CD14-positive monocyte (primary cell): ENCODE measurements at regions not wholly inside any gene's neighbourhood (a gene's known extent, or its start where the extent isn't known, plus 50 kb on each side); places are given as distances from the start of the nearest gene placed in this dataset.
A peak's percentile ranks its signal among the peaks of the same experiment; 100 is the strongest.

Source experiments
- DNase-seq, 3 donors: peaks; one replicate each; pipeline ENCODE4 v3.0.0-alpha.2; 2011 to 2022
- H2AFZ ChIP-seq: 2 replicates; pipeline ENCODE4 v1.6.0; 2012; ENCODE audit warnings: mild to moderate bottlenecking, low read depth, low read length, inconsistent platforms; ENCODE audit not compliant: insufficient read depth, poor library complexity, severe bottlenecking
- H3K27ac ChIP-seq, 2 donors: 1 replicate in 1 of 2; 2 replicates in 1 of 2; pipeline ENCODE4 v1.5.1; 2012 to 2013; ENCODE audit warnings: low read length in 2 of 2, control low read depth in 1 of 2, inconsistent platforms in 1 of 2, low read depth in 1 of 2, mild to moderate bottlenecking in 1 of 2
- H3K27me3 ChIP-seq, 2 donors: one replicate each; pipeline versions ENCODE4 v1.6.0 to v1.6.1; 2011 to 2013; ENCODE audit warnings: low read length in 2 of 2; ENCODE audit not compliant: control insufficient read depth in 2 of 2, insufficient read depth in 2 of 2
- H3K36me3 ChIP-seq, 2 donors: replicated peaks in 1 of 2; 1 replicate in 1 of 2; 2 replicates in 1 of 2; pipeline versions ENCODE4 v1.5.1 to v1.6.1; 2012 to 2013; ENCODE audit warnings: low read length in 2 of 2, control low read depth in 1 of 2, inconsistent platforms in 1 of 2, mild to moderate bottlenecking in 1 of 2; ENCODE audit not compliant: insufficient read depth in 2 of 2, control insufficient read depth in 1 of 2
- H3K4me1 ChIP-seq, 2 donors: 1 replicate in 1 of 2; 2 replicates in 1 of 2; pipeline versions ENCODE4 v1.5.1 to v1.6.1; 2012 to 2013; ENCODE audit warnings: low read length in 2 of 2, control low read depth in 1 of 2, inconsistent platforms in 1 of 2, mild to moderate bottlenecking in 1 of 2, moderate library complexity in 1 of 2; ENCODE audit not compliant: insufficient read depth in 2 of 2, control insufficient read depth in 1 of 2
- H3K4me2 ChIP-seq: replicated peaks from 2 replicates; pipeline ENCODE3; 2012; ENCODE audit warnings: low read length, moderate library complexity, mild to moderate bottlenecking; ENCODE audit not compliant: poor library complexity, severe bottlenecking; ENCODE audit errors: extremely low read depth
- H3K4me3 ChIP-seq, 3 experiments: fragments of 200-600 bp in 1 of 3; sonication (generic) in 1 of 3; replicated peaks in 1 of 3; 1 replicate in 2 of 3; 2 replicates in 1 of 3; pipeline ENCODE4 v1.5.1; 2011 to 2013; ENCODE audit warnings: low read length in 3 of 3, mild to moderate bottlenecking in 3 of 3, control low read depth in 2 of 3, low read depth in 2 of 3, inconsistent platforms in 1 of 3, moderate library complexity in 1 of 3
- H3K79me2 ChIP-seq: 2 replicates; pipeline ENCODE4 v1.6.0; 2012; ENCODE audit warnings: mild to moderate bottlenecking, control low read depth, inconsistent platforms, low read length, moderate library complexity; ENCODE audit not compliant: insufficient read depth
- H3K9ac ChIP-seq: 2 replicates; pipeline ENCODE4 v1.6.0; 2017; ENCODE audit warnings: low read length, mild to moderate bottlenecking; ENCODE audit not compliant: insufficient read depth, poor library complexity, severe bottlenecking
- H3K9me3 ChIP-seq, 2 donors: replicated peaks in 1 of 2; 1 replicate in 1 of 2; 2 replicates in 1 of 2; pipeline versions ENCODE4 v1.5.1 to v1.6.1; 2012 to 2013; ENCODE audit warnings: low read length in 2 of 2, control low read depth in 1 of 2; ENCODE audit not compliant: control insufficient read depth in 1 of 2, insufficient read depth in 1 of 2
- H4K20me1 ChIP-seq: 2 replicates; pipeline ENCODE4 v1.6.0; 2012; ENCODE audit warnings: mild to moderate bottlenecking, low read length, control low read depth, moderate library complexity; ENCODE audit not compliant: insufficient read depth
- H3K27ac Mint-ChIP-seq, 7 donors: one replicate each; pipeline ENCODE4 v1.8.0; 2020; ENCODE audit warnings: mild to moderate bottlenecking in 7 of 7, mixed read lengths in 7 of 7, moderate library complexity in 6 of 7, inconsistent platforms in 2 of 7
- H3K27me3 Mint-ChIP-seq, 3 donors: one replicate each; pipeline ENCODE4 v1.8.0; 2021 to 2022; ENCODE audit warnings: low read depth in 3 of 3, mild to moderate bottlenecking in 3 of 3, mixed read lengths in 3 of 3, moderate library complexity in 3 of 3, inconsistent platforms in 1 of 3
- H3K36me3 Mint-ChIP-seq, 2 donors: one replicate each; pipeline ENCODE4 v1.8.0; 2020; ENCODE audit warnings: mixed read lengths in 2 of 2, inconsistent platforms in 1 of 2, mild to moderate bottlenecking in 1 of 2
- H3K4me1 Mint-ChIP-seq: one replicate; pipeline ENCODE4 v1.8.0; 2020; ENCODE audit warnings: mild to moderate bottlenecking, mixed read lengths
- H3K4me3 Mint-ChIP-seq, 2 donors: one replicate each; pipeline ENCODE4 v1.8.0; 2020; ENCODE audit warnings: mild to moderate bottlenecking in 2 of 2, mixed read lengths in 2 of 2, moderate library complexity in 1 of 2
- H3K9me3 Mint-ChIP-seq, 7 donors: one replicate each; pipeline ENCODE4 v1.8.0; 2020 to 2022; ENCODE audit warnings: mixed read lengths in 7 of 7, mild to moderate bottlenecking in 6 of 7, moderate library complexity in 6 of 7, inconsistent platforms in 2 of 7
- CTCF ChIP-seq: fragments of 200-600 bp; IDR thresholded peaks from one replicate; pipeline ENCODE4 v1.8.0; 2022; ENCODE audit warnings: antibody characterized with exemption, mild to moderate bottlenecking
- WGBS: methylation state at CpG from one replicate; pipeline ENCODE4 v1.1.5; 2013; ENCODE audit warnings: missing lambda C conversion rate; ENCODE audit not compliant: insufficient coverage; 5-methylcytosine and 5-hydroxymethylcytosine counted together
- intact Hi-C, 2 donors: fragments of 100-400 bp; cut with micrococcal nuclease; formaldehyde crosslinking; loops; one replicate each; pipeline versions ENCODE4 v1.15.0 to v1.15.1; 2023

DNA sequence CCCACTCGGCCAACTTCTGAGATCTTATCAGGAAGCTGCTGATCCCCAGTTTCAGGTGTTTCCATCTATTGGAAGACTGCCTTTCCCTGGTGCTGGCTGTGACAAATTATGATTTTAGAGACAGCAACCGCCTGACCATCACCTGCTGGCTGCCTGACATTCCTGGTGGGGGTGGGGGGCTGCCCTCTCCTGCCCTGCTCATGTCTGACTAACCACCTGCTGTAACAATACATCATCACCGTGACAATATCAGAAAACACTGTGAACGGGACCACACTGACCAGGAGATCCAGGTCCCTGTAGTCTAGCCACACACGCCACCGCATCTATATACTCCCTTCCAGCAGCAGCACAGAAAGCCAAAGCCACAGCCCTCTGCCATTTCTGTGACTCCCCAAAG lies 537.5 kb downstream of the QKI start:
- Mint-ChIP-seq H3K4me1 (peaks cover 3% of the 10 kb centered on the region), H3K36me3 (no peaks in the 10 kb centered on the region), H3K9me3 (no peaks in the 10 kb centered on the region), H3K27me3 (peaks cover 27 to 61% (median 35%) of the 10 kb centered on the region in 3 donors), H3K27ac (no peak overlapping the region), H3K4me3 (peak overlapping the region in 1 of 2 donors; percentile 65)
- Histone ChIP-seq H3K9ac (no peak overlapping the region), H3K4me2 (no peak overlapping the region), H3K79me2 (no peaks in the 10 kb centered on the region), H2AFZ (no peak overlapping the region), H3K4me1 (no peaks in the 10 kb centered on the region), H3K9me3 (no peaks in the 10 kb centered on the region), H3K27me3 (peaks cover 22 to 41% of the 10 kb centered on the region in 2 donors), H3K4me3 (no peak overlapping the region), H3K36me3 (no peaks in the 10 kb centered on the region), H4K20me1 (no peaks in the 10 kb centered on the region), H3K27ac (no peak overlapping the region)
- WGBS, result 85% methylated on average over 5 of the region's 6 CpGs
- no peak for DNase-seq
- no peak for TF ChIP-seq CTCF
- intact Hi-C loops, result loop anchor here (10.0 kb wide), 3 partner anchors 297 to 777 kb away; no protein-coding TSS in a partner anchor

DNA sequence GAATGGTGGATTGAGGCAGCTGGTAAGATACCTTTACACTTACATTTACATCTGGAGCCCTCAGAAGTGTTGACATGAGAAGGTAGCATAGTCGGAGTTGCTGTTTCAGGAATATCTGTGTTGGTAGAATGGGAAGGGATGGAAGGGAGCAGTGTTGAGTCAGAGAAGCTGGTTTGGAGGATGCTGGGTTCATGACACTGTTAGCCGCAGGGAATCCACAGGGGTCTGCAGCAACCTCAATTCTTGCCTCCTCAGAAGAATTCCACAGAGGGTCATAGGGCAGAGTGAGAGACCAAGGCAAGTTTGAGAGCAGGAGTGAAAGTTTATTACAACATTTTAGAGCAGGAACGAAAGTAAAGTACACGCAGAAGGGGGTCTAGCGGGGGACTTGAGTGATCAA lies 536.8 kb downstream of the QKI start:
- Histone ChIP-seq H4K20me1 (no peaks in the 10 kb centered on the region), H3K27me3 (peaks cover 22 to 41% of the 10 kb centered on the region in 2 donors), H3K27ac (no peak overlapping the region), H3K79me2 (no peaks in the 10 kb centered on the region), H3K9ac (no peak overlapping the region), H3K4me1 (no peaks in the 10 kb centered on the region), H3K9me3 (no peaks in the 10 kb centered on the region), H3K36me3 (no peaks in the 10 kb centered on the region), H3K4me2 (no peak overlapping the region), H3K4me3 (no peak overlapping the region), H2AFZ (no peak overlapping the region)
- WGBS, result 98% methylated on average over 5 of the region's 5 CpGs
- no peak for TF ChIP-seq CTCF
- Mint-ChIP-seq H3K9me3 (no peaks in the 10 kb centered on the region), H3K27ac (no peak overlapping the region), H3K4me3 (peak overlapping the region in 1 of 2 donors; percentile 69), H3K36me3 (no peaks in the 10 kb centered on the region), H3K27me3 (peaks cover 27 to 58% (median 35%) of the 10 kb centered on the region in 3 donors), H3K4me1 (no peaks in the 10 kb centered on the region)
- no peak for DNase-seq
- intact Hi-C loops, result loop anchor here (10.0 kb wide), 3 partner anchors 297 to 777 kb away; no protein-coding TSS in a partner anchor
